MM.1S (cell line): ENCODE measurements at regions not wholly inside any gene's neighbourhood (a gene's known extent, or its start where the extent isn't known, plus 50 kb on each side); places are given as distances from the start of the nearest gene placed in this dataset.

Experiments
- DNase-seq: peaks from one replicate; pipeline ENCODE4 v3.0.0-alpha.2; 2015
- H2AFZ ChIP-seq: fragments of 300-600 bp; sonication (generic); 2 replicates; pipeline ENCODE4 v1.6.0; 2016; ENCODE audit warnings: antibody characterized with exemption, low read length
- H3F3A ChIP-seq: fragments of 300-600 bp; sonication (generic); 2 replicates; pipeline ENCODE4 v1.6.1; 2016; ENCODE audit warnings: mild to moderate bottlenecking, antibody characterized with exemption, low read length, moderate library complexity, mixed read lengths; ENCODE audit not compliant: insufficient read depth
- H3K27ac ChIP-seq: fragments of 300-600 bp; sonication (generic); 2 replicates; pipeline ENCODE4 v1.5.1; 2016; ENCODE audit warnings: mild to moderate bottlenecking, low read length
- H3K27me3 ChIP-seq: fragments of 300-600 bp; sonication (generic); replicated peaks from 2 replicates; pipeline ENCODE4 v1.6.0; 2016; ENCODE audit warnings: low read length; ENCODE audit not compliant: insufficient read depth
- H3K36me3 ChIP-seq: fragments of 300-600 bp; sonication (generic); replicated peaks from 2 replicates; pipeline ENCODE4 v1.6.1; 2016; ENCODE audit warnings: mild to moderate bottlenecking, low read length, mixed read lengths; ENCODE audit not compliant: insufficient read depth
- H3K4me1 ChIP-seq: fragments of 300-600 bp; sonication (generic); 2 replicates; pipeline ENCODE4 v1.6.1; 2016; ENCODE audit warnings: low read length, mixed read lengths
- H3K4me2 ChIP-seq: fragments of 300-600 bp; sonication (generic); 2 replicates; pipeline ENCODE4 v1.6.0; 2016; ENCODE audit warnings: low read depth, low read length
- H3K4me3 ChIP-seq: fragments of 300-600 bp; sonication (generic); 2 replicates; pipeline ENCODE4 v1.5.1; 2016; ENCODE audit warnings: low read length, mixed read lengths
- H3K79me2 ChIP-seq: fragments of 300-600 bp; sonication (generic); 2 replicates; pipeline ENCODE4 v1.6.1; 2016; ENCODE audit warnings: mixed run types, low read length, mixed read lengths
- H3K9ac ChIP-seq: fragments of 300-600 bp; sonication (generic); 2 replicates; pipeline ENCODE4 v1.6.1; 2016; ENCODE audit warnings: low read length, mixed read lengths
- H3K9me2 ChIP-seq: fragments of 300-600 bp; sonication (generic); replicated peaks from 2 replicates; pipeline ENCODE4 v1.6.1; 2016; ENCODE audit warnings: mild to moderate bottlenecking, low read length, mixed read lengths; ENCODE audit not compliant: insufficient read depth
- H3K9me3 ChIP-seq: fragments of 300-600 bp; sonication (generic); replicated peaks from 2 replicates; pipeline ENCODE4 v1.6.1; 2016; ENCODE audit warnings: mild to moderate bottlenecking, low read length, mixed read lengths; ENCODE audit not compliant: insufficient read depth
- H4K20me1 ChIP-seq: fragments of 300-600 bp; sonication (generic); 2 replicates; pipeline ENCODE4 v1.6.1; 2016; ENCODE audit warnings: mild to moderate bottlenecking, low read length, moderate library complexity, mixed read lengths; ENCODE audit not compliant: insufficient read depth
- CTCF ChIP-seq: fragments of 300-600 bp; sonication (generic); IDR thresholded peaks from 2 replicates; pipeline ENCODE4 v1.5.1; 2016; ENCODE audit warnings: antibody characterized with exemption, low read length, mixed read lengths
- EZH2 ChIP-seq: fragments of 300-600 bp; sonication (generic); optimal IDR thresholded peaks from 2 replicates; pipeline ENCODE3; 2017; ENCODE audit warnings: low read depth, mild to moderate bottlenecking, antibody characterized with exemption, low read length, mixed read lengths
- EZH2phosphoT487 ChIP-seq: fragments of 300-600 bp; sonication (generic); IDR thresholded peaks from 2 replicates; pipeline ENCODE4 v1.6.1; 2018; ENCODE audit warnings: antibody characterized with exemption, low read length

GRCh38 chr4:81826335-81826734 is 354.6 kb upstream of the RASGEF1B start:
- no peak overlapping the region for H2AFZ ChIP-seq
- H3K9ac ChIP-seq = no peak overlapping the region
- TF ChIP-seq CTCF (no peak), EZH2 (no peak), EZH2phosphoT487 (no peak)
- H3K79me2 ChIP-seq = no peaks in the 10 kb centered on the region
- H3K4me3 ChIP-seq = no peak overlapping the region
- H3K9me3 ChIP-seq = no peaks in the 10 kb centered on the region
- no peak overlapping the region for H3K4me2 ChIP-seq
- H3K9me2 ChIP-seq = no peaks in the 10 kb centered on the region
- no peaks in the 10 kb centered on the region for H3K27me3 ChIP-seq
- no peaks in the 10 kb centered on the region for H3K36me3 ChIP-seq
- no peaks in the 10 kb centered on the region for H3F3A ChIP-seq
- no peaks in the 10 kb centered on the region for H3K4me1 ChIP-seq
- no peak for DNase-seq
- H4K20me1 ChIP-seq = no peaks in the 10 kb centered on the region
- no peak overlapping the region for H3K27ac ChIP-seq

- H3F3A ChIP-seq = no peaks in the 10 kb centered on the region
- no peaks in the 10 kb centered on the region for H3K36me3 ChIP-seq
- H3K27me3 ChIP-seq = no peaks in the 10 kb centered on the region
These were observed 346.7 kb upstream of the RASGEF1B start for GRCh38 chr4:81818385-81818920.

GRCh38 chr4:81816031-81816761 is 344.5 kb upstream of the RASGEF1B start:
- Histone ChIP-seq H3K79me2 (no peaks in the 10 kb centered on the region), H3K36me3 (no peaks in the 10 kb centered on the region), H3K4me1 (no peaks in the 10 kb centered on the region), H3K9ac (no peak overlapping the region), H3K27me3 (no peaks in the 10 kb centered on the region), H3F3A (no peaks in the 10 kb centered on the region), H3K27ac (no peak overlapping the region), H3K9me3 (no peaks in the 10 kb centered on the region), H3K9me2 (no peaks in the 10 kb centered on the region), H3K4me3 (no peak overlapping the region), H3K4me2 (no peak overlapping the region), H2AFZ (no peak overlapping the region), H4K20me1 (no peaks in the 10 kb centered on the region)
- DNase-seq = no peak
- TF ChIP-seq EZH2 (no peak), CTCF (no peak), EZH2phosphoT487 (no peak)

More at GRCh38 chr4:81818385-81818920, 346.7 kb upstream of the RASGEF1B start:
- Histone ChIP-seq H3K4me1 (no peaks in the 10 kb centered on the region), H3K4me2 (no peak overlapping the region), H3K9ac (no peak overlapping the region), H3K9me3 (no peaks in the 10 kb centered on the region), H3K27ac (no peak overlapping the region), H3K79me2 (no peaks in the 10 kb centered on the region), H2AFZ (no peak overlapping the region), H4K20me1 (no peaks in the 10 kb centered on the region), H3K4me3 (no peak overlapping the region), H3K9me2 (no peaks in the 10 kb centered on the region)
- no peak for DNase-seq
- no peak for TF ChIP-seq EZH2
- no peak for TF ChIP-seq CTCF
- TF ChIP-seq EZH2phosphoT487 = no peak
